ENCODE measurements at regions not wholly inside any gene's neighbourhood (a gene's known extent, or its start where the extent isn't known, plus 50 kb on each side); places are given as distances from the start of the nearest gene placed in this dataset.

- no peak for DNase-seq (ENCODE audit: low spot score)
- Histone ChIP-seq H3K27me3 (ENCODE audit: control insufficient read depth in 4 of 4, insufficient read depth in 4 of 4, low read length in 3 of 4) (no peaks in the 10 kb centered on the region), H3K4me1 (ENCODE audit: control insufficient read depth in 4 of 4, insufficient read depth in 4 of 4, low read length in 3 of 4) (peaks cover 0 to 12% (median 6%) of the 10 kb centered on the region in 4 donors), H3K36me3 (ENCODE audit: control insufficient read depth in 4 of 4, insufficient read depth in 3 of 4, low read depth in 1 of 4, low read length in 3 of 4) (no peaks in the 10 kb centered on the region), H3K27ac (ENCODE audit: low read depth in 1 of 2, low read length in 2 of 2) (no peak overlapping the region), H3K9me3 (ENCODE audit: control insufficient read depth in 4 of 4, low read length in 3 of 4) (no peaks in the 10 kb centered on the region), H3K4me3 (ENCODE audit: low read depth in 1 of 3, low read length in 3 of 3) (no peak overlapping the region), H3K9ac (ENCODE audit: low read depth in 1 of 2, low read length in 2 of 2) (no peak overlapping the region)
- TF ChIP-seq FOXA1 (IDR thresholded peaks at IDR 0.05) (no peak), HNF4A (conservative IDR thresholded peaks at IDR 0.05) (no peak), RAD21 (IDR thresholded peaks at IDR 0.05) (no peak), HNF4G (IDR thresholded peaks at IDR 0.05) (no peak), GABPA (IDR thresholded peaks at IDR 0.05 in 1 of 2, conservative IDR thresholded peaks at IDR 0.05 in 1 of 2) (no peak), ZBTB33 (IDR thresholded peaks at IDR 0.05) (no peak), TAF1 (conservative IDR thresholded peaks at IDR 0.05) (no peak)
- TF ChIP-seq, protein P1, sequence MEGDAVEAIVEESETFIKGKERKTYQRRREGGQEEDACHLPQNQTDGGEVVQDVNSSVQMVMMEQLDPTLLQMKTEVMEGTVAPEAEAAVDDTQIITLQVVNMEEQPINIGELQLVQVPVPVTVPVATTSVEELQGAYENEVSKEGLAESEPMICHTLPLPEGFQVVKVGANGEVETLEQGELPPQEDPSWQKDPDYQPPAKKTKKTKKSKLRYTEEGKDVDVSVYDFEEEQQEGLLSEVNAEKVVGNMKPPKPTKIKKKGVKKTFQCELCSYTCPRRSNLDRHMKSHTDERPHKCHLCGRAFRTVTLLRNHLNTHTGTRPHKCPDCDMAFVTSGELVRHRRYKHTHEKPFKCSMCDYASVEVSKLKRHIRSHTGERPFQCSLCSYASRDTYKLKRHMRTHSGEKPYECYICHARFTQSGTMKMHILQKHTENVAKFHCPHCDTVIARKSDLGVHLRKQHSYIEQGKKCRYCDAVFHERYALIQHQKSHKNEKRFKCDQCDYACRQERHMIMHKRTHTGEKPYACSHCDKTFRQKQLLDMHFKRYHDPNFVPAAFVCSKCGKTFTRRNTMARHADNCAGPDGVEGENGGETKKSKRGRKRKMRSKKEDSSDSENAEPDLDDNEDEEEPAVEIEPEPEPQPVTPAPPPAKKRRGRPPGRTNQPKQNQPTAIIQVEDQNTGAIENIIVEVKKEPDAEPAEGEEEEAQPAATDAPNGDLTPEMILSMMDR (IDR thresholded peaks at IDR 0.05; ENCODE audit: low read depth, low read length, missing input control) = no peak
- 85% methylated on average over 13 of the region's 13 CpGs for WGBS
These were observed 65.2 kb upstream of the RNF152 start for GRCh38 chr18:61957801-61958516.

- no peak overlapping the region for H3K4me3 ChIP-seq (ENCODE audit: low read depth in 1 of 3, low read length in 3 of 3)
- no peaks in the 10 kb centered on the region for H3K27me3 ChIP-seq (ENCODE audit: control insufficient read depth in 4 of 4, insufficient read depth in 4 of 4, low read length in 3 of 4)
- H3K4me1 ChIP-seq (ENCODE audit: control insufficient read depth in 4 of 4, insufficient read depth in 4 of 4, low read length in 3 of 4) = peaks cover 0 to 12% (median 6%) of the 10 kb centered on the region in 4 donors
- no peaks in the 10 kb centered on the region for H3K36me3 ChIP-seq (ENCODE audit: control insufficient read depth in 4 of 4, insufficient read depth in 3 of 4, low read depth in 1 of 4, low read length in 3 of 4)
- TF ChIP-seq REST (IDR thresholded peaks at IDR 0.05) = no peak
- no peak for TF ChIP-seq RAD21 (IDR thresholded peaks at IDR 0.05)
- no peak for TF ChIP-seq ZBTB33 (IDR thresholded peaks at IDR 0.05)
- no peak for TF ChIP-seq JUND (IDR thresholded peaks at IDR 0.05)
- no peak for TF ChIP-seq HNF4A (conservative IDR thresholded peaks at IDR 0.05)
- TF ChIP-seq FOXA2 (IDR thresholded peaks at IDR 0.05) = no peak
- no peak for TF ChIP-seq FOXA1 (IDR thresholded peaks at IDR 0.05)
- H3K9me3 ChIP-seq (ENCODE audit: control insufficient read depth in 4 of 4, low read length in 3 of 4) = no peaks in the 10 kb centered on the region
- no peak for DNase-seq (ENCODE audit: low spot score)
- no peak overlapping the region for H3K27ac ChIP-seq (ENCODE audit: low read depth in 1 of 2, low read length in 2 of 2)
- H3K9ac ChIP-seq (ENCODE audit: low read depth in 1 of 2, low read length in 2 of 2) = no peak overlapping the region
- 80% methylated on average over 2 of the region's 2 CpGs for WGBS
These were observed 62.8 kb upstream of the RNF152 start for GRCh38 chr18:61955644-61956043.
